ENCODE measurements at regions not wholly inside any gene's neighbourhood (a gene's known extent, or its start where the extent isn't known, plus 50 kb on each side); places are given as distances from the start of the nearest gene placed in this dataset.

DNA sequence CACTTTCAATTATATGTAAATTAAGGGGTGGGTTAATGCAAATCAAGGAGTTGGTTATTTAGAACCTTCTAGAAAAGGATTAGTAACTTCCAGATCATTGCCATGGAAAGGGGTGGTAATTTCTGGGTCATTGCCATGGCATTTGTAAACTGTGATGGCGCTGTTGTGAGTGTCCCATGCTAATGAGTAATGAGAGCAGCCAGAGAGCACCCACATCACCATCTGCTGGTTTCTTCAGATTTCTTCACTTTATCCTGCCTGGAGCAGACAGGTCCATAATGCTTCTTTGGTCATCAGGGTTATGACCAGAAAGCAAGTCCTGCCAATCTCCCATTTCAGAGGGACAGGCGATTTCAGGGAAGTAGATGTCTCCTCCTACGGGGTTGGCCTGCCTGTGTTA is 311.3 kb upstream of the CNR1 start:
- TF ChIP-seq YY1 (IDR thresholded peaks at IDR 0.05; ENCODE audit: insufficient read depth, insufficient read length) (no peak), ZNF274 (IDR thresholded peaks at IDR 0.05; ENCODE audit: low read depth, low read length) (no peak), SUZ12 (IDR thresholded peaks at IDR 0.05; ENCODE audit: extremely low read depth, insufficient read depth, insufficient read length) (no peak)
- no peak for DNase-seq (ENCODE audit: low read depth, low spot score)
- no peaks in the 10 kb centered on the region for H3K27me3 ChIP-seq (ENCODE audit: insufficient read depth, insufficient read length)

DNA sequence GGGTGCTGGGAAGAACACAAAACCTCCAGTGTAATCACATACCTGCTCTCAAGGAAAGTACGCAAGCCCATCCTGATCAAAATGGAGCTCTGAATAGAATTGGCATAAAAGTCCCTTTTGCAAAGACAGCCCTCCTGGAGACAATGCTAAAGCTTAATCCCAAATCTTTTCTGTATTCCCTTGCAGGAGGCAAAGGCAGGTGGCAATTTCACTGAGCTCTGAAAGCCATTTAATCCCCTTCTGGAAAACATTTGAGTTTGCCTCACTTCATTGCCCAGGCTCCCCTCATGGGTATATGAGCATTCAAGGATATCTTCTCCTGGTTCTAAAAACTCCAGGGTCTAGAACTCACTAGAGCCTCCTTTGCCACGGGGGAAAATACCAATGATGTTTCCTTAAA is 310.2 kb upstream of the CNR1 start:
- no peaks in the 10 kb centered on the region for H3K4me1 ChIP-seq (ENCODE audit: insufficient read depth, insufficient read length)
- H3K27me3 ChIP-seq (ENCODE audit: insufficient read depth, insufficient read length) = no peaks in the 10 kb centered on the region
- no peak overlapping the region for H3K9ac ChIP-seq (ENCODE audit: insufficient read length, low read depth)
- TF ChIP-seq YY1 (IDR thresholded peaks at IDR 0.05; ENCODE audit: insufficient read depth, insufficient read length) (no peak), ZNF274 (IDR thresholded peaks at IDR 0.05; ENCODE audit: low read depth, low read length) (no peak), SUZ12 (IDR thresholded peaks at IDR 0.05; ENCODE audit: extremely low read depth, insufficient read depth, insufficient read length) (no peak)
- no peak for DNase-seq (ENCODE audit: low read depth, low spot score)
- H3K36me3 ChIP-seq (ENCODE audit: insufficient read depth, insufficient read length, low read length) = no peaks in the 10 kb centered on the region
- H3K9me3 ChIP-seq (ENCODE audit: insufficient read depth, low read length) = peaks cover 15% of the 10 kb centered on the region
- no peak overlapping the region for H3K4me3 ChIP-seq (ENCODE audit: insufficient read length, low read depth)

More for the DNA sequence above, 311.3 kb upstream of the CNR1 start:
- Histone ChIP-seq H3K36me3 (ENCODE audit: insufficient read depth, insufficient read length, low read length) (no peaks in the 10 kb centered on the region), H3K4me1 (ENCODE audit: insufficient read depth, insufficient read length) (no peaks in the 10 kb centered on the region), H3K4me3 (ENCODE audit: insufficient read length, low read depth) (no peak overlapping the region), H3K9me3 (ENCODE audit: insufficient read depth, low read length) (peaks cover 15% of the 10 kb centered on the region), H3K9ac (ENCODE audit: insufficient read length, low read depth) (no peak overlapping the region)

DNA sequence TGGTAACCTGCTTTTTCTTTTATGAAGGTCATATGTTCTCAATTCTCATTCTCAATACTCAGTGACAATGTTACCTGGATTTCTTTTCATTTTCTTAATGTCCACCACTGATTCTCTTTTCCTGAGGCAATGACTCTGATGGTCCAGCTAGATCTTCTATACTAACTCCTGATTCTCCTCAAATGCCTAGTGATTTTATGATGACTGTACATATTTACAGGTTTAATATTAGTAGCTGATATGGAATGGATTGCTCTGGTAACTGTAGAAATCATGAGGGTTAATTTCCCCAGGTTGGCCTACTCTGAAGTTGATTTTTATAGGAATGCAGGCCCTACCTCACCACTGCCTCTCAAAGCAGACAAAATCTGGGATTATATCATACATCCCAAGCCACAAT is 308.6 kb upstream of the CNR1 start:
- Histone ChIP-seq H3K4me3 (ENCODE audit: insufficient read length, low read depth) (no peak overlapping the region), H3K9ac (ENCODE audit: insufficient read length, low read depth) (no peak overlapping the region), H3K4me1 (ENCODE audit: insufficient read depth, insufficient read length) (no peaks in the 10 kb centered on the region), H3K27me3 (ENCODE audit: insufficient read depth, insufficient read length) (no peaks in the 10 kb centered on the region), H3K9me3 (ENCODE audit: insufficient read depth, low read length) (peaks cover 15% of the 10 kb centered on the region), H3K36me3 (ENCODE audit: insufficient read depth, insufficient read length, low read length) (no peaks in the 10 kb centered on the region)
- TF ChIP-seq YY1 (IDR thresholded peaks at IDR 0.05; ENCODE audit: insufficient read depth, insufficient read length) (no peak), ZNF274 (IDR thresholded peaks at IDR 0.05; ENCODE audit: low read depth, low read length) (no peak), SUZ12 (IDR thresholded peaks at IDR 0.05; ENCODE audit: extremely low read depth, insufficient read depth, insufficient read length) (no peak)
- DNase-seq (ENCODE audit: low read depth, low spot score) = no peak

DNA sequence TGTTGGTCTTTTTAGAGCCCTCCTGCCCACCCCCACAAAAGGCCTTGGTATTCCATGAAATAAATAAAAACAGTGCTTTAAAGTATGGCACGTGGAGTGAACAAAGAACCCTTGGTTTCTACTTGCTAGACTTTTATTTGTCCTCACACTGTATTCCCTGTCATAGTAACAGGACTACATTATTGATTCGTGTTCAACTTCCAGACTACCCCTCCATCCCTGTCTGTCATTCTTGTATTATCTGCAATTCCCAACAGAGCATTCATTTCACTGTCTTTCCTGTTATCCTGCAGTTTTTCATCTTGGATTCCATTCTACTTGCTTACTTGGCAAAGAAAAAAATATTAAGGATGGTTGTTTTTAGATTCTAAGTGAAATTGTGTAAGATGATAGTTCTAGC is 307.4 kb upstream of the CNR1 start:
- no peak overlapping the region for H3K4me3 ChIP-seq (ENCODE audit: insufficient read length, low read depth)
- peaks cover 15% of the 10 kb centered on the region for H3K9me3 ChIP-seq (ENCODE audit: insufficient read depth, low read length)
- H3K27me3 ChIP-seq (ENCODE audit: insufficient read depth, insufficient read length) = no peaks in the 10 kb centered on the region
- no peaks in the 10 kb centered on the region for H3K36me3 ChIP-seq (ENCODE audit: insufficient read depth, insufficient read length, low read length)
- no peaks in the 10 kb centered on the region for H3K4me1 ChIP-seq (ENCODE audit: insufficient read depth, insufficient read length)
- DNase-seq (ENCODE audit: low read depth, low spot score) = no peak
- TF ChIP-seq ZNF274 (IDR thresholded peaks at IDR 0.05; ENCODE audit: low read depth, low read length) (no peak), SUZ12 (IDR thresholded peaks at IDR 0.05; ENCODE audit: extremely low read depth, insufficient read depth, insufficient read length) (no peak)
- no peak overlapping the region for H3K9ac ChIP-seq (ENCODE audit: insufficient read length, low read depth)

DNA sequence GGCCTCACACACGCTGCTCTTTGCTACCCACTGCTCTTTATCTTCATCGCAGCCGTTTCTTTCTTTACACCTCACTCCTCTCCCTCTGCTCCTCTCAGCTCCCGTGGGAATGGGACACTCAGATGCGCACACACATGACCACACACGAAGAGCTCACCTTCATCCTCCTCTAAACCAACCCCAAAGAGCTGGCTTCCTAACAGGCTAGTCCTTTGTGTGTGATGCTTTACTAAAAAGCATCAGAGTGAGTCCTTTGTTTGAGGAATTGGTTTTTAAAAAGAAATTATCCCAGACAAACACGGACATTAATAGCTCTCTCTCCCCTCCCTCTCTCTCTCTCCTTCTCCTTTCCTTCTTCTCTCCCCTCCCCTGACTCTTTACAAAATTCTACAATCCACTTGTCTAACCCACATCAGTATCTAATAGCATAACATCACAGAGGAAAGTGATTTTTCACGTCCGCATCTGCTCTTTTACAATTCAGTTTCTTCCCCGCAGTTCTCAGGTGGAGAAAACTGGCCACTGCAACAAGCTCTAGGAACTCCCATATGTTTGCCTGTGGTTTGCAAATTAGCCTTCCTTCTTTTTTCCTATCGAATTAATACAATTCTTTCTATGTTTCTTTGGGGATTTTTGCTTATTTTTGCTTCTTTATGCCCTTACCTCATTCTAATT is 306.8 kb upstream of the CNR1 start:
- TF ChIP-seq SUZ12 (IDR thresholded peaks at IDR 0.05; ENCODE audit: extremely low read depth, insufficient read depth, insufficient read length) (no peak), YY1 (IDR thresholded peaks at IDR 0.05; ENCODE audit: insufficient read depth, insufficient read length) (no peak), ZNF274 (IDR thresholded peaks at IDR 0.05; ENCODE audit: low read depth, low read length) (no peak)
- no peak for DNase-seq (ENCODE audit: low read depth, low spot score)
- H3K9me3 ChIP-seq (ENCODE audit: insufficient read depth, low read length) = peaks cover 12% of the 10 kb centered on the region
- no peaks in the 10 kb centered on the region for H3K27me3 ChIP-seq (ENCODE audit: insufficient read depth, insufficient read length)
- no peak overlapping the region for H3K9ac ChIP-seq (ENCODE audit: insufficient read length, low read depth)
- H3K4me3 ChIP-seq (ENCODE audit: insufficient read length, low read depth) = no peak overlapping the region
- H3K36me3 ChIP-seq (ENCODE audit: insufficient read depth, insufficient read length, low read length) = no peaks in the 10 kb centered on the region
- no peaks in the 10 kb centered on the region for H3K4me1 ChIP-seq (ENCODE audit: insufficient read depth, insufficient read length)

DNA sequence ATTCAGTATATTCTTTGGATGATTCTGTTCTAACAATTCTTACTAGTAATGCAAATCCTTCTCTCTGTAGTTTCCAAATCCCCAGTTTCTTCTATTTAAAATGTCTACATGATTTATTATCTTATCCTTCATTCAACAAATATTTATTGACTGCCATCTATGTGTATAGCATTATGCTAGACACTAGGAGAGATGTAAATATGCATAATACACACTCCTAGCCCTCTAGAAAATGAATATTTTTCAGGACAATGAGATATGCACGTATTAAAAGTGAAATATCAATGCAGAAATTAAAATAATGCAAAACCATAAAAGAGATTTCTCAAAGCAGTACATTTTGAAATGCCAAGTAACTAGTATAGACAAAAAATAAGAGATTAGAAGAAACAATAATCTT is 293.5 kb upstream of the CNR1 start:
- Histone ChIP-seq H3K36me3 (ENCODE audit: insufficient read depth, insufficient read length, low read length) (no peaks in the 10 kb centered on the region), H3K4me1 (ENCODE audit: insufficient read depth, insufficient read length) (no peaks in the 10 kb centered on the region), H3K27me3 (ENCODE audit: insufficient read depth, insufficient read length) (no peaks in the 10 kb centered on the region), H3K9ac (ENCODE audit: insufficient read length, low read depth) (no peak overlapping the region), H3K4me3 (ENCODE audit: insufficient read length, low read depth) (no peak overlapping the region), H3K9me3 (ENCODE audit: insufficient read depth, low read length) (no peaks in the 10 kb centered on the region)
- TF ChIP-seq YY1 (IDR thresholded peaks at IDR 0.05; ENCODE audit: insufficient read depth, insufficient read length) (no peak), SUZ12 (IDR thresholded peaks at IDR 0.05; ENCODE audit: extremely low read depth, insufficient read depth, insufficient read length) (no peak), ZNF274 (IDR thresholded peaks at IDR 0.05; ENCODE audit: low read depth, low read length) (no peak)
- DNase-seq (ENCODE audit: low read depth, low spot score) = no peak

DNA sequence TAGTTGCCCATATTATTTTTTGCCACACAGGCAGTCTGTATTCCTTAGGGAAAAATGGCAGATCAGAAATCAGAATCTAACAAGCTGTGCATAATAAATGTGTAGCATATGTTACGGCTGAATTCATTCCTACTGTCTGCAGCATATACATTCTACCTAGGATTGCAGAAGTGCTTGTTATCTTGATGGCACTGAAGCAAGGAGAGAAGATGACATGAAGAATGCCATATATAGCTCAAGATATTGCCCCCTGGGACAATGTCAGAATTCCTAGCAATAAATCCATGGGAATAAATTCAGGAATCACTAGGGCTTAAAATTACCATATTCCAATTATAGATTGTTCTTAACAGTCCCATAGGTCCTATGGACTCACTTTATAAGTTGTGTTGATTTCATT is 293.0 kb upstream of the CNR1 start:
- Histone ChIP-seq H3K27me3 (ENCODE audit: insufficient read depth, insufficient read length) (no peaks in the 10 kb centered on the region), H3K4me3 (ENCODE audit: insufficient read length, low read depth) (no peak overlapping the region), H3K4me1 (ENCODE audit: insufficient read depth, insufficient read length) (no peaks in the 10 kb centered on the region), H3K9ac (ENCODE audit: insufficient read length, low read depth) (no peak overlapping the region), H3K9me3 (ENCODE audit: insufficient read depth, low read length) (no peaks in the 10 kb centered on the region), H3K36me3 (ENCODE audit: insufficient read depth, insufficient read length, low read length) (no peaks in the 10 kb centered on the region)
- TF ChIP-seq YY1 (IDR thresholded peaks at IDR 0.05; ENCODE audit: insufficient read depth, insufficient read length) (no peak), SUZ12 (IDR thresholded peaks at IDR 0.05; ENCODE audit: extremely low read depth, insufficient read depth, insufficient read length) (no peak), ZNF274 (IDR thresholded peaks at IDR 0.05; ENCODE audit: low read depth, low read length) (no peak)
- no peak for DNase-seq (ENCODE audit: low read depth, low spot score)

Data from NT2/D1 (cell line).